ENCODE measurements at regions not wholly inside any gene's neighbourhood (a gene's known extent, or its start where the extent isn't known, plus 50 kb on each side); places are given as distances from the start of the nearest gene placed in this dataset.
A peak's percentile ranks its signal among the peaks of the same experiment; 100 is the strongest.

DNA sequence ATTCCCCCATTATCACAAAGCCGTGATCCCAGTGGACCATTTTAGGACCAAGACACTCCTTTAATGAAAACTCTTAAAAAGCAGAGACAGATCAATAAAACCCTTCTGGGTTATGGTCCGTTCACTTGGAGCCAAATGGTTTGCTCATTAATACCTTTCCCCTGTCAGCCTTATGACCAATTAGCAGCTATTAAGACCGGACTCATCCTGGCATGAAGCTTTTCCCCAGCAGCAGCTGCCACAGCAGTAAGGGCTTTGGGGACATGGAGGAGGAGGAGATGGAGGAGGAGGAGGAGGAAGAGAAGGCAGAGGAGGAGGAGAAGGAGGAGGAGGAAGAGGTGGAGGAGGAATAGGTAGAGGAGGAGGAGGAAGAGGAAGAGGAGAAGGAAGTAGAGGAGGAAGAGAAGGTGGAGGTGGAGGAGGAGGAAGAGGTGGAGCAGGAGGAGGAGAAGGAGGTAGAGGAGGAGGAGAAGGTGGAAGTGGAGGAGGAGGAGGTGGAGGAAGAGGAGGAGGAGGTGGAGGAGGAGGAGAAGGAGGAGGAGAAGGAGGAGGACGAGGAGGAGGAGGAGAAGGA is 50.1 kb upstream of the IRX3 start (continued):
- TF ChIP-seq, protein P1, sequence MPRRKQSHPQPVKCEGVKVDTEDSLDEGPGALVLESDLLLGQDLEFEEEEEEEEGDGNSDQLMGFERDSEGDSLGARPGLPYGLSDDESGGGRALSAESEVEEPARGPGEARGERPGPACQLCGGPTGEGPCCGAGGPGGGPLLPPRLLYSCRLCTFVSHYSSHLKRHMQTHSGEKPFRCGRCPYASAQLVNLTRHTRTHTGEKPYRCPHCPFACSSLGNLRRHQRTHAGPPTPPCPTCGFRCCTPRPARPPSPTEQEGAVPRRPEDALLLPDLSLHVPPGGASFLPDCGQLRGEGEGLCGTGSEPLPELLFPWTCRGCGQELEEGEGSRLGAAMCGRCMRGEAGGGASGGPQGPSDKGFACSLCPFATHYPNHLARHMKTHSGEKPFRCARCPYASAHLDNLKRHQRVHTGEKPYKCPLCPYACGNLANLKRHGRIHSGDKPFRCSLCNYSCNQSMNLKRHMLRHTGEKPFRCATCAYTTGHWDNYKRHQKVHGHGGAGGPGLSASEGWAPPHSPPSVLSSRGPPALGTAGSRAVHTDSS (tag by site-specific recombination; IDR thresholded peaks at IDR 0.05), result peak; percentile 79
- TF ChIP-seq, protein P2, sequence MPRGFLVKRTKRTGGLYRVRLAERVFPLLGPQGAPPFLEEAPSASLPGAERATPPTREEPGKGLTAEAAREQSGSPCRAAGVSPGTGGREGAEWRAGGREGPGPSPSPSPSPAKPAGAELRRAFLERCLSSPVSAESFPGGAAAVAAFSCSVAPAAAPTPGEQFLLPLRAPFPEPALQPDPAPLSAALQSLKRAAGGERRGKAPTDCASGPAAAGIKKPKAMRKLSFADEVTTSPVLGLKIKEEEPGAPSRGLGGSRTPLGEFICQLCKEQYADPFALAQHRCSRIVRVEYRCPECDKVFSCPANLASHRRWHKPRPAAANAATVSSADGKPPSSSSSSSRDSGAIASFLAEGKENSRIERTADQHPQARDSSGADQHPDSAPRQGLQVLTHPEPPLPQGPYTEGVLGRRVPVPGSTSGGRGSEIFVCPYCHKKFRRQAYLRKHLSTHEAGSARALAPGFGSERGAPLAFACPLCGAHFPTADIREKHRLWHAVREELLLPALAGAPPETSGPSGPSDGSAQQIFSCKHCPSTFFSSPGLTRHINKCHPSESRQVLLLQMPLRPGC (tag by site-specific recombination; IDR thresholded peaks at IDR 0.05), result no peak
- no peak for TF ChIP-seq ZNF157 (tag by site-specific recombination; IDR thresholded peaks at IDR 0.05)
- TF ChIP-seq, protein P3, sequence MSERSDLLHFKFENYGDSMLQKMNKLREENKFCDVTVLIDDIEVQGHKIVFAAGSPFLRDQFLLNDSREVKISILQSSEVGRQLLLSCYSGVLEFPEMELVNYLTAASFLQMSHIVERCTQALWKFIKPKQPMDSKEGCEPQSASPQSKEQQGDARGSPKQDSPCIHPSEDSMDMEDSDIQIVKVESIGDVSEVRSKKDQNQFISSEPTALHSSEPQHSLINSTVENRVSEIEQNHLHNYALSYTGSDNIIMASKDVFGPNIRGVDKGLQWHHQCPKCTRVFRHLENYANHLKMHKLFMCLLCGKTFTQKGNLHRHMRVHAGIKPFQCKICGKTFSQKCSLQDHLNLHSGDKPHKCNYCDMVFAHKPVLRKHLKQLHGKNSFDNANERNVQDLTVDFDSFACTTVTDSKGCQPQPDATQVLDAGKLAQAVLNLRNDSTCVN (tag by site-specific recombination; optimal IDR thresholded peaks at IDR 0.05), result no peak
- no peak for TF ChIP-seq ZNF10 (tag by site-specific recombination; IDR thresholded peaks at IDR 0.05)
- TF ChIP-seq, protein P4, sequence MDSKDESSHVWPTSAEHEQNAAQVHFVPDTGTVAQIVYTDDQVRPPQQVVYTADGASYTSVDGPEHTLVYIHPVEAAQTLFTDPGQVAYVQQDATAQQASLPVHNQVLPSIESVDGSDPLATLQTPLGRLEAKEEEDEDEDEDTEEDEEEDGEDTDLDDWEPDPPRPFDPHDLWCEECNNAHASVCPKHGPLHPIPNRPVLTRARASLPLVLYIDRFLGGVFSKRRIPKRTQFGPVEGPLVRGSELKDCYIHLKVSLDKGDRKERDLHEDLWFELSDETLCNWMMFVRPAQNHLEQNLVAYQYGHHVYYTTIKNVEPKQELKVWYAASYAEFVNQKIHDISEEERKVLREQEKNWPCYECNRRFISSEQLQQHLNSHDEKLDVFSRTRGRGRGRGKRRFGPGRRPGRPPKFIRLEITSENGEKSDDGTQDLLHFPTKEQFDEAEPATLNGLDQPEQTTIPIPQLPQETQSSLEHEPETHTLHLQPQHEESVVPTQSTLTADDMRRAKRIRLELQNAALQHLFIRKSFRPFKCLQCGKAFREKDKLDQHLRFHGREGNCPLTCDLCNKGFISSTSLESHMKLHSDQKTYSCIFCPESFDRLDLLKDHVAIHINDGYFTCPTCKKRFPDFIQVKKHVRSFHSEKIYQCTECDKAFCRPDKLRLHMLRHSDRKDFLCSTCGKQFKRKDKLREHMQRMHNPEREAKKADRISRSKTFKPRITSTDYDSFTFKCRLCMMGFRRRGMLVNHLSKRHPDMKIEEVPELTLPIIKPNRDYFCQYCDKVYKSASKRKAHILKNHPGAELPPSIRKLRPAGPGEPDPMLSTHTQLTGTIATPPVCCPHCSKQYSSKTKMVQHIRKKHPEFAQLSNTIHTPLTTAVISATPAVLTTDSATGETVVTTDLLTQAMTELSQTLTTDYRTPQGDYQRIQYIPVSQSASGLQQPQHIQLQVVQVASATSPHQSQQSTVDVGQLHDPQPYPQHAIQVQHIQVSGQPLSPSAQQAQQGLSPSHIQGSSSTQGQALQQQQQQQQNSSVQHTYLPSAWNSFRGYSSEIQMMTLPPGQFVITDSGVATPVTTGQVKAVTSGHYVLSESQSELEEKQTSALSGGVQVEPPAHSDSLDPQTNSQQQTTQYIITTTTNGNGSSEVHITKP (tag by site-specific recombination; IDR thresholded peaks at IDR 0.05), result no peak
- TF ChIP-seq EGR2 (tag by site-specific recombination; IDR thresholded peaks at IDR 0.05; ENCODE audit: low read depth), result peak; percentile 99
